ENCODE measurements at regions not wholly inside any gene's neighbourhood (a gene's known extent, or its start where the extent isn't known, plus 50 kb on each side); places are given as distances from the start of the nearest gene placed in this dataset.

GRCh38 chr10:36946598-36946997 is 178.8 kb upstream of the ANKRD30A start:
- H3K27me3 Mint-ChIP-seq: no peaks in the 10 kb centered on the region
- no peak for ATAC-seq (ENCODE audit: low read depth)
- H3K27ac Mint-ChIP-seq: no peak overlapping the region
- Histone ChIP-seq H3K9ac (ENCODE audit: low read length) (no peak overlapping the region), H3K9me3 (ENCODE audit: control extremely low read depth in 1 of 3, control insufficient read depth in 2 of 3, insufficient read depth in 1 of 3, low read length in 2 of 3) (peaks cover 0 to 19% (median 0%) of the 10 kb centered on the region in 3 donors), H3K79me2 (ENCODE audit: control insufficient read depth, insufficient read depth, low read length) (no peaks in the 10 kb centered on the region), H3K36me3 (replicated peaks in 1 of 2; ENCODE audit: control extremely low read depth in 1 of 2, control insufficient read depth in 1 of 2, extremely low read depth in 1 of 2, insufficient read depth in 2 of 2, low read length in 1 of 2) (no peaks in the 10 kb centered on the region), H3K4me2 (replicated peaks; ENCODE audit: low read depth, low read length, poor library complexity, severe bottlenecking) (no peak overlapping the region), H4K20me1 (ENCODE audit: control insufficient read depth, insufficient read depth, low read length, poor library complexity, severe bottlenecking) (no peaks in the 10 kb centered on the region), H3K4me1 (ENCODE audit: control insufficient read depth in 2 of 2, insufficient read depth in 2 of 2, low read length in 2 of 2) (no peaks in the 10 kb centered on the region), H2AFZ (ENCODE audit: insufficient read depth, low read depth, low read length, poor library complexity, severe bottlenecking) (no peak overlapping the region), H3K27ac (ENCODE audit: low read length in 2 of 2) (no peak overlapping the region), H3K27me3 (replicated peaks in 1 of 4; ENCODE audit: control extremely low read depth in 1 of 4, control insufficient read depth in 3 of 4, insufficient read depth in 4 of 4, low read length in 3 of 4) (no peaks in the 10 kb centered on the region), H3K4me3 (ENCODE audit: control extremely low read depth in 1 of 5, extremely low read depth in 1 of 5, insufficient read depth in 1 of 5, low read depth in 2 of 5, low read length in 4 of 5) (no peak overlapping the region)
- intact Hi-C loops (cut with micrococcal nuclease): no loop called here
- ChIA-PET POLR2A (no interaction called here), CTCF (interaction anchor here (0.6 kb wide), 1 partner anchor 76 kb away, joined by 3 read pairs; no protein-coding TSS in a partner anchor)
- H3K4me3 Mint-ChIP-seq: no peak overlapping the region
- H3K9me3 Mint-ChIP-seq (ENCODE audit: insufficient read depth): peaks cover 2% of the 10 kb centered on the region
- H3K4me1 Mint-ChIP-seq: no peaks in the 10 kb centered on the region
- no CpG with 5 or more reads among the region's 2 CpGs for WGBS (ENCODE audit: insufficient coverage)
- TF ChIP-seq EZH2 (IDR thresholded peaks at IDR 0.05; ENCODE audit: borderline replicate concordance, insufficient read depth, low read depth, low read length, poor library complexity, severe bottlenecking) (no peak), CTCF (IDR thresholded peaks at IDR 0.05) (no peak)
- DNase-seq: no peak

GRCh38 chr10:36943544-36943943 is 181.9 kb upstream of the ANKRD30A start:
- H3K9me3 ChIP-seq (ENCODE audit: control extremely low read depth in 1 of 3, control insufficient read depth in 2 of 3, insufficient read depth in 1 of 3, low read length in 2 of 3): peaks cover 0 to 23% (median 0%) of the 10 kb centered on the region in 3 donors
- TF ChIP-seq CTCF (IDR thresholded peaks at IDR 0.05) (no peak), EZH2 (IDR thresholded peaks at IDR 0.05; ENCODE audit: borderline replicate concordance, insufficient read depth, low read depth, low read length, poor library complexity, severe bottlenecking) (no peak)
- H4K20me1 ChIP-seq (ENCODE audit: control insufficient read depth, insufficient read depth, low read length, poor library complexity, severe bottlenecking): no peaks in the 10 kb centered on the region
- no peak overlapping the region for H3K4me3 ChIP-seq (ENCODE audit: control extremely low read depth in 1 of 5, extremely low read depth in 1 of 5, insufficient read depth in 1 of 5, low read depth in 2 of 5, low read length in 4 of 5)
- POLR2A ChIA-PET: no interaction called here
- no peak for DNase-seq
- H3K27ac Mint-ChIP-seq: no peak overlapping the region
- H3K4me2 ChIP-seq (replicated peaks; ENCODE audit: low read depth, low read length, poor library complexity, severe bottlenecking): no peak overlapping the region
- H3K27me3 ChIP-seq (replicated peaks in 1 of 4; ENCODE audit: control extremely low read depth in 1 of 4, control insufficient read depth in 3 of 4, insufficient read depth in 4 of 4, low read length in 3 of 4): no peaks in the 10 kb centered on the region
- no peaks in the 10 kb centered on the region for H3K4me1 Mint-ChIP-seq
- H3K27me3 Mint-ChIP-seq: no peaks in the 10 kb centered on the region
- no peak overlapping the region for H3K9ac ChIP-seq (ENCODE audit: low read length)
- H3K36me3 ChIP-seq (replicated peaks in 1 of 2; ENCODE audit: control extremely low read depth in 1 of 2, control insufficient read depth in 1 of 2, extremely low read depth in 1 of 2, insufficient read depth in 2 of 2, low read length in 1 of 2): no peaks in the 10 kb centered on the region
- CTCF ChIA-PET: no interaction called here
- WGBS (ENCODE audit: insufficient coverage): 77% methylated on average over 10 of the region's 12 CpGs
- no peaks in the 10 kb centered on the region for H3K79me2 ChIP-seq (ENCODE audit: control insufficient read depth, insufficient read depth, low read length)
- no peak overlapping the region for H3K4me3 Mint-ChIP-seq
- H3K4me1 ChIP-seq (ENCODE audit: control insufficient read depth in 2 of 2, insufficient read depth in 2 of 2, low read length in 2 of 2): no peaks in the 10 kb centered on the region
- intact Hi-C loops (cut with micrococcal nuclease): no loop called here
- no peak overlapping the region for H3K27ac ChIP-seq (ENCODE audit: low read length in 2 of 2)
- no peak for ATAC-seq (ENCODE audit: low read depth)
- no peak overlapping the region for H2AFZ ChIP-seq (ENCODE audit: insufficient read depth, low read depth, low read length, poor library complexity, severe bottlenecking)
- H3K9me3 Mint-ChIP-seq (ENCODE audit: insufficient read depth): peaks cover 2% of the 10 kb centered on the region

Measured in B cell (primary cell).